WERI-Rb-1 (cell line): ENCODE measurements at regions not wholly inside any gene's neighbourhood (a gene's known extent, or its start where the extent isn't known, plus 50 kb on each side); places are given as distances from the start of the nearest gene placed in this dataset.

Experiments used
- DNase-seq: peaks from one replicate; pipeline ENCODE4 v3.0.0-alpha.2; 2020
- H3K27ac ChIP-seq: fragments of 250-450 bp; sonication (Bioruptor Pico); 2 replicates; pipeline ENCODE4 v1.5.1; 2020; ENCODE audit warnings: mild to moderate bottlenecking, moderate library complexity
- H3K27me3 ChIP-seq: fragments of 250-450 bp; sonication (Bioruptor Pico); 2 replicates; pipeline ENCODE4 v1.5.1; 2021; ENCODE audit warnings: mild to moderate bottlenecking, low read depth, moderate library complexity; ENCODE audit not compliant: insufficient read depth, severe bottlenecking
- H3K36me3 ChIP-seq: fragments of 250-450 bp; sonication (Bioruptor Pico); 2 replicates; pipeline ENCODE4 v1.5.1; 2020; ENCODE audit warnings: mild to moderate bottlenecking, moderate library complexity
- H3K4me3 ChIP-seq: 2 replicates; pipeline ENCODE4 v1.5.1; 2011; ENCODE audit warnings: low read depth, mild to moderate bottlenecking, control low read depth, low read length
- H3K9me3 ChIP-seq: fragments of 250-450 bp; sonication (Bioruptor Pico); 2 replicates; pipeline ENCODE4 v1.5.1; 2021; ENCODE audit warnings: mild to moderate bottlenecking, moderate library complexity; ENCODE audit not compliant: severe bottlenecking
- CTCF ChIP-seq: IDR thresholded peaks from 2 replicates; pipeline ENCODE4 v1.5.1; 2011; ENCODE audit warnings: low read depth, mild to moderate bottlenecking, control low read depth, inconsistent platforms, low read length

DNA sequence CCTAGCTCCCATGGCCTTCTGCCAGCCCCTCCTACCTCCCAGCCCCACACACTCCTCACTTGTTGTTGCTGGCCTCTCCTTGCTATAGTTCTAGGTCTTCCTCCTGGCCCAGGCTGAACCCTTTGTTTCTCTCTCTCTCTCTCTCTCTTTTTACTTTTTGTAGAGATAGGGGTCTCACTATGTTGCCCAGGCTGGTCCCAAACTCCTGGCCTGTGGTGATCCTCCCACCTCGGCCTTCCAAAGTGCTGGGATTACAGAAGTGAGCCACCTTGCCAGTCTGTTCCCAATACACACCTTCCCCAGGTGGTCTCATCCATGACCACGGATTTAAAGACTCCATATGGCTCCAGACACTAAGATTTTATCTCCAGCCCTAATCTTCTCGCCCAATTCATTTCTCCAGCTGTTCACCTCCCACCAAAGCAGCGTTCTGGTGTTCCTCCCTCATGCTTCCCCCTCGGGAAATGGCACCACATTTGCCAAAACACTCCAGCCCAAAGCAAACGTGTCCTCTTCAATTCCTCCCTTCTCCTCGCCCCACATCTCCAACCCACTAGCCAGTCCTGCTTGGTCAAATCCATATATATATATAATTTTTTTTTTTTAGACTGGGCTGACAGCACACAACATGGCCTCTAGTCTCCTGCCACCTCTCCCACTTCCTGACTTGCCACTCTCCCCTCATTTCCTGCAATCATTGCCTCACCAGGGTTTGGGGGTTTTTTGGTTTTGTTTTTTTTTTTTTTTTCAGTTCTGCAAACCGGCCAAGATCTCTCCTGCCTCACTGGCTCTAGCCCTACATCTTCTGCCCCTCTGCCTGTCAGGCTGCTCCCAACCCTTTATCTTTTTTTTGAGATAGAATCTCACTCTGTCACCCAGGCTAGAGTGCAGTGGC is 104.4 kb downstream of the NCR2 start:
- Histone ChIP-seq H3K36me3 (no peaks in the 10 kb centered on the region), H3K27ac (peak overlapping the region; percentile 26; the same call in 1 of the 2 replicates), H3K4me3 (no peak overlapping the region), H3K27me3 (no peaks in the 10 kb centered on the region), H3K9me3 (no peaks in the 10 kb centered on the region)
- TF ChIP-seq CTCF = no peak
- DNase-seq = peak; percentile 63

DNA sequence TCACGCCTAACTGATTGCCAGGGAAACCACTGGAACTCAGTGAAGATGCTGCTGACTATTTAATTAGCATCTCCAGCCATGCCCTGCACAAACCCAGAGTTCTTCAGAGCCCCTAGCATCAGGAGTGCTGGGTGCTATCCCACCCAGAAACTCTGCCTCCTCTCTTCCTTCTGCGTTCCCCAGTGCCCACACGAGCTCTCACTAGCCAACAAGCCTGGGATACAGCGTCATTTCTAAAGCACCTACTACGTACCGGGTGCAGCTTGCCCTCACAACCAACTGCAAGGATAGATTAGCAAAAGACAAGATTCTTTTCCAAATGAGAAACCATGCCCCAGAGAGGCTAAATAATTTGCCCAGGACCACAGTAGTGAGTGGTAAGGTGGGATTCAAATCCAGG is 105.2 kb upstream of the FOXP4 start:
- Histone ChIP-seq H3K4me3 (no peak overlapping the region), H3K36me3 (no peaks in the 10 kb centered on the region), H3K9me3 (no peaks in the 10 kb centered on the region), H3K27me3 (no peaks in the 10 kb centered on the region), H3K27ac (no peak overlapping the region)
- DNase-seq = no peak
- no peak for TF ChIP-seq CTCF

- H3K27ac ChIP-seq = no peak overlapping the region; the same call in 1 of the 2 replicates
- H3K9me3 ChIP-seq = no peaks in the 10 kb centered on the region
- no peak for DNase-seq
- no peaks in the 10 kb centered on the region for H3K36me3 ChIP-seq
- no peak overlapping the region for H3K4me3 ChIP-seq
- TF ChIP-seq CTCF = no peak
- H3K27me3 ChIP-seq = no peaks in the 10 kb centered on the region
These were observed 104.4 kb upstream of the FOXP4 start for GRCh38 chr6:41441598-41442351.

GRCh38 chr6:41442352-41442672 is 103.9 kb upstream of the FOXP4 start:
- TF ChIP-seq CTCF = no peak
- DNase-seq = no peak
- H3K36me3 ChIP-seq = no peaks in the 10 kb centered on the region
- H3K27ac ChIP-seq = no peak overlapping the region; the same call in 1 of the 2 replicates
- no peaks in the 10 kb centered on the region for H3K9me3 ChIP-seq
- H3K4me3 ChIP-seq = no peak overlapping the region
- H3K27me3 ChIP-seq = no peaks in the 10 kb centered on the region

DNA sequence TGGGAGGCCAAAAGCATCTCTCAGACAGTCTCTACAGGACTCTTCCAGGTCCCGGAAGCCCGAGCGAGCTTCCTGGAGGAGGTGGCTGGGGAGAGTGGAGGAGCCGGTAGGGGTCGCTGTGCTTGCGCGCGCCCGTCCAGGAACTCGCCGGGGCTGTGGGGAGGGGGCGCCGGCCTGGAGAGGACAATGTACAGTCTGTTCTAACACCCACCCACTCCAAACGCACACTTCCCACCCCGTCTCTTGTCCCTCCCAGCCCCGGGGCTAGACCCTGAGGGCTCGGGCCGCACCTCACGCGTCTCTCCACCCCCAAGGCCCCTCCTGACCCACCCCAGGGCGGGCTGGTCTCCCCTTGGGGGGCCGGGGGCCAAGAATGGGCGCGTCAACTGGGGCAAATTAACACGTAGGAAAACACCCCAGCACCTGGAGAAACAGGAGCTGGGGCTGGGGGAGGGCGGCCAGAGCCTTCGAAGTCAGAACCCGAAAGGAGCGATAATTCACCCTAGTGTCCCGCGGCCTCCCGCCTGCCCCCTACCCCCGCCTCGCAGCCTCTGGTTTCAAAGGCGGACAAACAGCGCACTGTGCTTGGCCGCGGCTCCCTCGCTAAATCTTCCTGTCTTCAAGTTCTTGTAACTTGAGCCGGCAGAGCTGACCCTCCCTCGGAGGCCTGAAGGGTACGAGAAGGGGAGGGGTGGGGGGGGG is 103.2 kb upstream of the FOXP4 start:
- peak; percentile 33 for TF ChIP-seq CTCF
- no peaks in the 10 kb centered on the region for H3K9me3 ChIP-seq
- H3K36me3 ChIP-seq = no peaks in the 10 kb centered on the region
- H3K4me3 ChIP-seq = no peak overlapping the region
- no peaks in the 10 kb centered on the region for H3K27me3 ChIP-seq
- peak overlapping the region; percentile 48 for H3K27ac ChIP-seq
- DNase-seq = peak; percentile 83
